GM12878 (cell line): ENCODE measurements at regions not wholly inside any gene's neighbourhood (a gene's known extent, or its start where the extent isn't known, plus 50 kb on each side); places are given as distances from the start of the nearest gene placed in this dataset.

Source experiments
- ATAC-seq: fragments of 200-7000 bp; cut with Tn5 transposase; 3 replicates; pipeline ENCODE4 v1.9.1; 2020; ENCODE audit warnings: mild to moderate bottlenecking, moderate library complexity
- BruUV-seq: library from RNA; stranded (reverse); fragments of 400-500 nt; replicated peaks from 2 replicates; lab custom pipeline; 2021; lab: Mats Ljungman, UMichigan
- CTCF ChIA-PET: fragments of 300-600 bp; sonication (Branson Sonifier 250); formaldehyde crosslinking; extraction: SDS; loops from one replicate; lab custom pipeline; 2021; ENCODE audit warnings: inconsistent platforms; lab: Yijun Ruan, JAX
- POLR2A ChIA-PET: fragments of 350-600 bp; formaldehyde crosslinking; extraction: SDS; loops from one replicate; lab custom pipeline; 2021; ENCODE audit warnings: inconsistent platforms; lab: Charles Lee
- RAD21 ChIA-PET: fragments of 300-600 bp; sonication (Branson Sonifier 250); formaldehyde crosslinking; loops from one replicate; lab custom pipeline; 2023; ENCODE audit warnings: antibody characterized with exemption; ENCODE audit not compliant: unreplicated experiment; lab: Charles Lee
- SMC1A ChIA-PET: fragments of 300-600 bp; sonication (Branson Sonifier 250); formaldehyde crosslinking; loops from one replicate; lab custom pipeline; 2023; ENCODE audit not compliant: unreplicated experiment, uncharacterized antibody; lab: Charles Lee
- DNase-seq: peaks from one replicate; pipeline ENCODE4 v3.0.0-alpha.2; 2011; ENCODE audit warnings: low read depth, low spot score
- FAIRE-seq: peaks from 3 replicates; lab custom pipeline; 2011; peaks lifted over from hg19 to GRCh38; lab: Jason Lieb, UNC
- H2AFZ ChIP-seq: 2 replicates; pipeline ENCODE4 v1.6.0; 2011; ENCODE audit warnings: low read depth, low read length, control low read depth; ENCODE audit not compliant: control insufficient read depth
- H3K27ac ChIP-seq: 2 replicates; pipeline ENCODE4 v1.5.1; 2011; ENCODE audit warnings: control low read depth; ENCODE audit not compliant: control insufficient read depth, insufficient read depth
- H3K27me3 ChIP-seq, 2 experiments: replicated peaks in 1 of 2; 2 replicates each; pipeline versions ENCODE4 v1.6.0 to v1.6.1; 2011; ENCODE audit warnings: low read length in 1 of 2; ENCODE audit not compliant: control insufficient read depth in 2 of 2, insufficient read depth in 2 of 2
- H3K36me3 ChIP-seq, 2 experiments: 2 replicates each; pipeline ENCODE4 v1.5.1; 2011; ENCODE audit warnings: low read length in 1 of 2; ENCODE audit not compliant: control insufficient read depth in 2 of 2, insufficient read depth in 2 of 2
- H3K4me1 ChIP-seq: 2 replicates; pipeline ENCODE4 v1.6.1; 2011; ENCODE audit warnings: mild to moderate bottlenecking, low read length, moderate library complexity, mixed read lengths; ENCODE audit not compliant: control insufficient read depth, insufficient read depth
- H3K4me2 ChIP-seq: 2 replicates; pipeline ENCODE4 v1.6.0; 2011; ENCODE audit warnings: control low read depth; ENCODE audit not compliant: control insufficient read depth, insufficient read depth
- H3K4me3 ChIP-seq: fragments of 200-600 bp; sonication (generic); 2 replicates; pipeline ENCODE4 v1.5.1; 2016
- H3K79me2 ChIP-seq: 2 replicates; pipeline ENCODE4 v1.6.0; 2011; ENCODE audit warnings: low read length; ENCODE audit not compliant: control insufficient read depth, insufficient read depth
- H3K9ac ChIP-seq: 2 replicates; pipeline ENCODE4 v1.8.0; 2011; ENCODE audit warnings: low read length, control low read depth, mixed read lengths; ENCODE audit not compliant: control insufficient read depth, insufficient read depth
- H3K9me3 ChIP-seq: replicated peaks from 3 replicates; pipeline ENCODE4 v1.5.1; 2011; ENCODE audit warnings: mild to moderate bottlenecking, low read length; ENCODE audit not compliant: control insufficient read depth, insufficient read depth
- H4K20me1 ChIP-seq: 2 replicates; pipeline ENCODE4 v1.6.0; 2011; ENCODE audit not compliant: control insufficient read depth, insufficient read depth
- ATF7 ChIP-seq: fragments of 450-650 bp; IDR thresholded peaks from 2 replicates; pipeline ENCODE4 v1.6.1; 2016; ENCODE audit warnings: low read depth, mild to moderate bottlenecking
- BCL11A ChIP-seq: IDR thresholded peaks from 2 replicates; pipeline ENCODE4 v1.6.1; 2011; ENCODE audit warnings: low read depth, low read length
- BHLHE40 ChIP-seq, 2 experiments: fragments of 450-650 bp in 1 of 2; IDR thresholded peaks; 2 replicates each; pipeline ENCODE4 v1.6.1; 2011 to 2017; ENCODE audit warnings: low read depth in 2 of 2, borderline replicate concordance in 1 of 2, improper control_type of control experiment in 1 of 2, low read length in 1 of 2, mild to moderate bottlenecking in 1 of 2
- BMI1 ChIP-seq: fragments of 450-650 bp; IDR thresholded peaks from 2 replicates; pipeline ENCODE4 v1.6.1; 2016; ENCODE audit warnings: mild to moderate bottlenecking, moderate library complexity, borderline replicate concordance
- NFXL1 ChIP-seq: fragments of 450-650 bp; IDR thresholded peaks from 2 replicates; pipeline ENCODE4 v1.6.1; 2017; ENCODE audit warnings: antibody characterized with exemption, mild to moderate bottlenecking, borderline replicate concordance
- SIN3A ChIP-seq: IDR thresholded peaks from 2 replicates; pipeline ENCODE4 v1.6.1; 2012; ENCODE audit warnings: low read depth, low read length, improper control_type of control experiment
- SIX5 ChIP-seq: IDR thresholded peaks from 2 replicates; pipeline ENCODE4 v1.6.1; 2011; ENCODE audit warnings: mild to moderate bottlenecking, low read depth, low read length, moderate library complexity; ENCODE audit not compliant: severe bottlenecking
- WGBS: methylation state at CpG from one replicate; pipeline ENCODE4 v1.1.6; 2016; ENCODE audit warnings: low lambda C conversion rate; ENCODE audit not compliant: insufficient replicate concordance, insufficient coverage; ENCODE audit errors: missing lambda C conversion rate; 5-methylcytosine and 5-hydroxymethylcytosine counted together
- in situ Hi-C: fragments of 300-500 bp; cut with MboI; formaldehyde crosslinking; loops from 9 replicates; pipeline ENCODE4 v1.14.3; 2018; ENCODE audit warnings: mixed read lengths
- intact Hi-C: fragments of 100-400 bp; cut with micrococcal nuclease; formaldehyde crosslinking; loops from one replicate; pipeline ENCODE4 v1.14.2; 2022; ENCODE audit not compliant: unreplicated experiment
- TF ChIP-seq, protein P1 (sequence below): fragments of 450-650 bp; IDR thresholded peaks from 2 replicates; pipeline ENCODE4 v1.6.1; 2017; ENCODE audit warnings: mild to moderate bottlenecking
- TF ChIP-seq, protein P2 (sequence below): IDR thresholded peaks from 2 replicates; pipeline ENCODE4 v1.6.1; 2012; ENCODE audit warnings: low read length, inconsistent platforms

DNA sequence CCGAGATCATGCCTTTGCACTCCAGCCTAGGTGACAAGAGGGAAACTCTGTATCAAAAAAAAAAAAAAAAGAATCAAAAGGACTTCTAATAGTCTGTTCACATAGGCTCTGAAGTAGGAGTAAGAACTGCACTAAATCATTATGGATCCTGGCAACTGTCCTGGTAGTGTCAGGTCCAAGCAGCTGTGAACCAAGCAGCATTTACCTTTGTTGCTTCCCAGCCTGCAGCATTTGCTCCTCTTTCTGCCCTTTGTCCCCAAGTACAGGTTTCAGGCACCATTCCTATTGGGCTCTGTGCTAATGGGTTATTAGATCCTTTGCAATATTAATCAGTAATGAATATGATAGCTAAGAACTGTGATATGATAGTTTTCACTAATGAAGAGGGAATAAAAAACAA, 77.4 kb upstream of the NBEA start:
- Histone ChIP-seq H3K9ac (no peak overlapping the region), H2AFZ (no peak overlapping the region), H3K27me3 (no peaks in the 10 kb centered on the region), H3K79me2 (no peaks in the 10 kb centered on the region), H3K27ac (no peak overlapping the region), H3K4me1 (no peaks in the 10 kb centered on the region), H3K4me2 (no peak overlapping the region), H4K20me1 (no peaks in the 10 kb centered on the region), H3K4me3 (no peak overlapping the region), H3K9me3 (no peaks in the 10 kb centered on the region), H3K36me3 (no peaks in the 10 kb centered on the region)
- ChIA-PET CTCF (no interaction called here), RAD21 (no interaction called here), POLR2A (no interaction called here), SMC1A (no interaction called here)
- BruUV-seq: no TSS peak
- 0% methylated on average over 1 of the region's 1 CpG for WGBS
- in situ Hi-C loops: no loop called here
- no peak for TF ChIP-seq NFXL1
- no peak for TF ChIP-seq BMI1
- no peak for TF ChIP-seq BCL11A
- no peak for TF ChIP-seq SIN3A
- TF ChIP-seq, protein P1, sequence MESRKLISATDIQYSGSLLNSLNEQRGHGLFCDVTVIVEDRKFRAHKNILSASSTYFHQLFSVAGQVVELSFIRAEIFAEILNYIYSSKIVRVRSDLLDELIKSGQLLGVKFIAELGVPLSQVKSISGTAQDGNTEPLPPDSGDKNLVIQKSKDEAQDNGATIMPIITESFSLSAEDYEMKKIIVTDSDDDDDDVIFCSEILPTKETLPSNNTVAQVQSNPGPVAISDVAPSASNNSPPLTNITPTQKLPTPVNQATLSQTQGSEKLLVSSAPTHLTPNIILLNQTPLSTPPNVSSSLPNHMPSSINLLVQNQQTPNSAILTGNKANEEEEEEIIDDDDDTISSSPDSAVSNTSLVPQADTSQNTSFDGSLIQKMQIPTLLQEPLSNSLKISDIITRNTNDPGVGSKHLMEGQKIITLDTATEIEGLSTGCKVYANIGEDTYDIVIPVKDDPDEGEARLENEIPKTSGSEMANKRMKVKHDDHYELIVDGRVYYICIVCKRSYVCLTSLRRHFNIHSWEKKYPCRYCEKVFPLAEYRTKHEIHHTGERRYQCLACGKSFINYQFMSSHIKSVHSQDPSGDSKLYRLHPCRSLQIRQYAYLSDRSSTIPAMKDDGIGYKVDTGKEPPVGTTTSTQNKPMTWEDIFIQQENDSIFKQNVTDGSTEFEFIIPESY: no peak
- TF ChIP-seq SIX5: no peak
- TF ChIP-seq ATF7: no peak
- TF ChIP-seq BHLHE40 (IDR thresholded peaks at IDR 0.05; ENCODE audit: borderline replicate concordance in 1 of 2, low read depth in 2 of 2, low read length in 1 of 2): no peak
- TF ChIP-seq, protein P2, sequence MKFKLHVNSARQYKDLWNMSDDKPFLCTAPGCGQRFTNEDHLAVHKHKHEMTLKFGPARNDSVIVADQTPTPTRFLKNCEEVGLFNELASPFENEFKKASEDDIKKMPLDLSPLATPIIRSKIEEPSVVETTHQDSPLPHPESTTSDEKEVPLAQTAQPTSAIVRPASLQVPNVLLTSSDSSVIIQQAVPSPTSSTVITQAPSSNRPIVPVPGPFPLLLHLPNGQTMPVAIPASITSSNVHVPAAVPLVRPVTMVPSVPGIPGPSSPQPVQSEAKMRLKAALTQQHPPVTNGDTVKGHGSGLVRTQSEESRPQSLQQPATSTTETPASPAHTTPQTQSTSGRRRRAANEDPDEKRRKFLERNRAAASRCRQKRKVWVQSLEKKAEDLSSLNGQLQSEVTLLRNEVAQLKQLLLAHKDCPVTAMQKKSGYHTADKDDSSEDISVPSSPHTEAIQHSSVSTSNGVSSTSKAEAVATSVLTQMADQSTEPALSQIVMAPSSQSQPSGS: no peak
- no peak for ATAC-seq
- no peak for FAIRE-seq
- intact Hi-C loops: no loop called here
- DNase-seq: no peak
